G401 (cell line): ENCODE measurements at regions not wholly inside any gene's neighbourhood (a gene's known extent, or its start where the extent isn't known, plus 50 kb on each side); places are given as distances from the start of the nearest gene placed in this dataset.

Source experiments
- DNase-seq: peaks from one replicate; pipeline ENCODE4 v3.0.0-alpha.2; 2015; ENCODE audit warnings: low spot score
- in situ Hi-C: cut with HindIII; loops from 2 replicates; pipeline ENCODE4 v1.10.0; 2016; ENCODE audit warnings: low sequenced_read_pairs, mixed read lengths

DNA sequence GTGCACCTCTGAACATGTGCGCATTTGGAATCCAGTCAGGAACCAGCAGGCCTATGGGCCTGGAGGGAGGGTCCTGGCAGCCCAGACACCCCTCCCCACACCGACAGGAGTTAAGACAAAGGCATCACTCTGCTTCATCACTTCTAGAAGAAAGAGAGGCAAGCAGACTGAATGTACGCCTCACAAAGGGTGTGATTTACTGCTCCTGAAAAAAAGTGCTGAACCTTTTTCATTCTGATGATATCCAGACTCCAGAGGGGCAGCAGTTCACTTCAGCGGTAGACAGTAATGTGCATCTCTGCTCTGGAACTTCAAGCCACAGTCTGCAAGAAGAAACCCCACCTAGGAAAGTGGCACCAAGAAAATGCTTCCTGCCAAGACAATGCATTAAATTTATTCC, 88.2 kb upstream of the TMEM72 start:
- no peak for DNase-seq
- in situ Hi-C loops, result no loop called here

DNA sequence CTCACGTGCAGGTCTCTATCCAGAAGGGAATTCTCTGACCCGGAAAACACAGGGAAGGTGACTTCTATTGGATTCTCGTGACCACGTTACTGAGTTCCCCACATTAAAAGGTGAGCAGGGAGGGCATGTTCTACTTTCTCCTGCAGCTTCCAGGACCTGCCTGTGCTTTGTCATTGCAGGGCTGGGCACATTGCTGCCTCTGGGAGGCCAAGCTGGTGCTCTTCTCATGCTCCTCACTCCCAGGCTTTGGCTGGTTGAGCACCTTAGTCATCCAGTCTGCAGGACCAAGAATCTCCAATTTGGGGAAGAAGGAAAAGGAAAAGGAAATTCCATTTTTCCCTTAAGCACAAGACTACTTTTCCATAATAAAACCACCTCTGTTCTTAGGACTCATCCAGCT, 86.5 kb upstream of the TMEM72 start:
- no peak for DNase-seq
- in situ Hi-C loops, result no loop called here

DNA sequence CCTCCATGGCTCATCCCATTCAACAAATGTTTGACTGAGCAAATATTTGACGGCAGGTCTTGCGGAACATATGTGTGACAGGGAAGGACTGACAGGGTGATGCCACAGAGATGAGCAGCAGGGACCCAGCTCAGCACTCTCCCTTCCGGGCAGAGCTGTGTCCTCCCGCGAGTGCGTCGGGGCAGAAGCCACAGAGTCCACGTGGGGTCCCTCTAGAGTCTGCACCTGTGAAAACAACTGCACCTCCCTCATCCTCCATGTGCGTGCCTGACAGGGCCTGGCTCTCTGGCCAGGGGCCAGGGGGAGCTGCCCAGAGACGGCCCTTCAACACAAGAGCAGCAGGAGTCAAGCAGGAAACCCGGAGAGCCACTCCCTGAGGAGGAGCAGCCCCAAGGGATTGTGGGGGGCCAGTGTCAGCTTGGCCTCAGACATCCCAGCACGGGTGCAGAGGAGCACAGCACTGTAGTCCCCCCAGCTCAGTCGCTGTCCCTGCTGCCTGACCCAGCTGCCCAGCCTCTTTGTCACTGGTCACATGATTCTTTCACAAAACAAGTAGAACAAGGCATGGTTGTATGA, 83.6 kb upstream of the TMEM72 start:
- in situ Hi-C loops, result no loop called here
- no peak for DNase-seq

DNA sequence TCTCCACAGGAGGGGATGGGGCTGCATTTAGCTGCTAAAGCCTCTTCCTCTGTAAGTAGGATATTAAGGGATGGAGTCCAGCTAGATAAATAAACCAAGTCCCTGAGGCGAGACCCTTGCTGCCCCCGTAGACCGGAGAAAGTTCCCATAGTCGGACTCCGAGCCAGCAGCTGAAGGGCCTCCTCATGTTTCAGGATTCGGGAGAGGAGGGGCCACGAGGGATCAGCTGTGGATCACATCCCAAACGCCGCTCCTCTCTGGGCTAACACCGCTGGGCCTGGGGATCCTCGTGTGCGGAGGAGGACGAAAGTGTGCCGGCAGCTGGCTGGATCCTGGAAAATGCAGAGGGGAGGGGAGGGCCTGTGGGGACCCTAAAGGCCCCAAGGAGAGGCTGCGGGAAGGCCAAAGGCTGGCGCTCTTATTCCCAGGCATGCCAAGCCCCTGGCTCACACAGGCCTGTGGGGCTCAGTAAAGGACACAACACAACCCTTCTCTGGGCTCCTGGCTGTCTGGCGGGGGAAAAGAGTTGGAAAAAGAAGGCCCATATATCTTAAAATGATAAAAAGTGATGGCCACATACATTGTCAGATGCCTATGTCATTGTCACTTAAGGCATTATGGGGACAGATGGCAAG, 82.5 kb upstream of the TMEM72 start:
- no peak for DNase-seq
- in situ Hi-C loops, result no loop called here

DNA sequence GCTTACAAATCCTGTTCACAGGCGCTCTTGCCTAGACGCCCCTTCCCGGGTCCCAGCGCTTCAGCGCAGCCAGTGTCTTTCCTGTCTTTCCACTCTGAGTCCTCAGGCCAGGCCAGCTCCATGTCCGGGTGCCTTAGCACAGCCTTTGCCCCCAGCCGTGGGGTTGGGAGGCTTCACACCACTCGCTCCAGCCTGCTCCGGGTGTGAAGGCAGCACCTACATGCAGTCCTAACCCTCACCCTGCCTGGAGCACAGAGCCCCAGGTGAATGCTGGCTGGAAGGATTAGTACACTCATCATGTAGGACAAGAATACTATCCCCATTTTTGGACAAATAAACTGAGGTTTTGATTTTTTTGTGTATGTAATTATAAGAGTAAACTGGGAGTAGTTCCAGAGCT, 81.7 kb upstream of the TMEM72 start:
- in situ Hi-C loops, result no loop called here
- no peak for DNase-seq

DNA sequence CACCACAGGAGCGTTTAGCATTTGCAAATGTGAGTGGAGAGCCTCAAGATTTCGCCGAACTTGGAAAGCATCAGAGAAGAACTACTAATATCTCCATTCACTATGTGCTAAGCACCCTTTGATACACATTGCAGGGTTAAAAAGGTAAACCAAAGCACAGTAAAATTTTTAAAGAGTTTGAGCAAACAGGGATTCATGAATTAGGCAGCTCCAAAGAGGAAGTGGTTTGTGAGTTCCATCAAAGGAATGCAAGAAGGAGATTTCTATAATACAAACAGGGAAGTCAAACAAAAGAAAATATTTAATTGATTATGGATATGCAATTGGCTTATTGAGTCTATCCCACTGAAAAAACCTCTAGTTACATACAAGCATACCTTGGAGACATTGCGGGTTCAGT, 81.1 kb upstream of the TMEM72 start:
- no peak for DNase-seq
- in situ Hi-C loops, result no loop called here

DNA sequence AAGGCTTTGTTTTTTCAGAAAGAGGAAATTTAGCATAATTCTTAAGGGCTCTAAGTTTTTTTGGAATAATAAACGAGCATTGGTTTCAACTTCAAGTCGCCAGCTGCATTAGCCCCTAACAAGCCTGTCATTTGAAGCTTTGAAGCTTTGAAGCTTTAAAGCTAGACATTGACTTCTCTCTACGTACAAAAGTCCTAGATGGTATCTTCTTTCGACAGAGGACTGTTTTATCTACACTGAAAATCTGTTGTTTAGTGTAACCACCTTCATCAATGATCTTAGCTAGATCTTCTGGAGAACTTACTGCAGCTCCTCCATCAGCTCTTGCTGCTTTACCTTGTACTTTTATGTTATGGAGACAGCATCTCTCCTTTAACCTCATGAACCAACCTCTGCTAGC, 79.6 kb upstream of the TMEM72 start:
- in situ Hi-C loops, result no loop called here
- DNase-seq, result no peak

DNA sequence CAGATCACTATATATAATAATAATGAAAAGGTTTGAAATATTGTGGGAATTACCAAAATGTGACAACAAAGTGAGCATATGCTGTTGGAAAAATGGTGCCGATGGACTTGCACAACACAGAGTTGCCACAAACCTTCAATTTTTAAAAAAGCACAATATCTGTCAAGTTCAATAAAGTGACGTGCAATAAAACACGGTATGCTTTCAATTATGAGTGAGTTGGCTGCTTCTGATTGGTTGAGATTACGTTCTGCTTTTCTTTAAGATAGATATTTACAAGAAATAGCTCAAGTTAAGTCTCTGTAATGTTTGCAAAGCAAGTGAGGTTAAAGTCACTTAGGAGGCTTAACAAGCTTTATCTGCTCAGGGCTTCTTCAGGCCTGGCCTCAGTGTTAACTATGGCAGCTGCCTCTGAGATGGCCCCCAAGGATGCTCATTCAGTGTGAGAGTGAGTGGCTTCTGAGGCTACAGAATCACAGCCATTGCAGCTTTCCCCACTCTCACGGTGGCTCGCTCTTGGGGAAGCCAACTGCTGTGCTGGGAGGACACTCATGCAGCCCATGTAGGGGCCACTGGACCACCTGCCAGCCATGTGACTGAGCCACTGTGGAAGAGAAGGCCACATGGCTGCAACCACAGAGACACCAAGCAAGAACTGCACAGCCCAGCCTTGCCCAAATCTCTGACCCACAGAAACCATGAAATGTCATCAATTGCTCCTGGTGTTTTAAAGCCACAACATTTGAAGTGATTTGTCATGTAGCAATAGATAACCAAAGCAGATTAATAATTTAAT, 78.3 kb upstream of the TMEM72 start:
- DNase-seq, result no peak
- in situ Hi-C loops, result no loop called here

DNA sequence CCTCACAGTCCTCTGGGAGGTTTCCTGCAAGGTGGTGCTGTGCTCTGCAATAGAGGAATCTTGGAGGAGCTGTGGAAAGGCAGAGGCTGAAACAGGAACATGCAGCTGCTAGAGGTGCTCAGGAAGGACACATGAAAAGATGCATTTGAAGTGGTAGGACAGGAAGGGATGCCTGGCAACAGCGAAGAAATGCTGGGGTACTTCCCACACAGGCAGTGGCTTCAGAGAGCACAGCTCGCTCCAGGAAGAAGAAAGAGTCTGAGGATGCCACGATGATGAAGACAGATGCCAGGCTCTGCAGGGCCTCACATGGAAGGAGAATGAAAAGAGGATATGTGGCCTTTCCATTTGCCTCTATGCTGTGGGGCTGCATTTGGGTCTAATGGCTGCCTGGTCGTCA, 77.0 kb upstream of the TMEM72 start:
- in situ Hi-C loops, result no loop called here
- DNase-seq, result no peak

DNA sequence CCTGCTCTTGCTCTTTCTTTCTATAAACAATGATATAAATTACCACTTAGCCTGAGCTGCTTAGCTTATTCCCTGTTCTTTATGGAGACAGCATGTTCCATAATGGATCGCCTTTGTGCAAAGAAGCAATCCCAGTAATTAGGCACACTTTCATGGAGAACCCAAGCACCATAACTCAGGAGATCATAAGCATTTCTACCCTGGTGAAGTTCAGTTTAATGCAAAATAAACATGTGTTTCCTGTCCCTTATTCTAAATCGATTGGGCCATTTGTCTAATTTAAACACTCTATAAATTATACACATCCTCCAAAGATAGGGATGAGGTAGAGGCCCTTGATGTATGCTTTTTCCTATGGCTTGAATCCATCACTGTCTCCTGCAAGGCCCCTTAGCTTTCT, 75.8 kb upstream of the TMEM72 start:
- no peak for DNase-seq
- in situ Hi-C loops, result no loop called here

DNA sequence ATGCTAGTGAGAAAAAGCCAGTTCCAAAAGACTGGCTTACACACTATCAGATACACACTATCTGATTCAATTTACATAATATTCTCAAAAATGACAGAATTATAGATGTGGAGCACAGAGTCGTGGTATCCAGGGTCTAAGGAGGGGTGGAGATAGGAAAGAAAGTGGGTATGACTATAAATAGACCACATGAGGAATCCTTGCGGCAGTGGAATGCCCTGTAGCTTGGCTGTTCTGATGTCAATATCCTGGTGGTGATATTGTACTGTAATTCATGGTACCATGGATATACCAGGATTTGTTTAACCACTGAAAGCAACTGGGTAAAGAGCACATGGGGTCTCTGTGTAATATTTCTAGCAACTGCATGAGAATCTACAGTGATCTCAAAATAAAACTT, 67.7 kb upstream of the TMEM72 start:
- in situ Hi-C loops, result no loop called here
- DNase-seq, result no peak

DNA sequence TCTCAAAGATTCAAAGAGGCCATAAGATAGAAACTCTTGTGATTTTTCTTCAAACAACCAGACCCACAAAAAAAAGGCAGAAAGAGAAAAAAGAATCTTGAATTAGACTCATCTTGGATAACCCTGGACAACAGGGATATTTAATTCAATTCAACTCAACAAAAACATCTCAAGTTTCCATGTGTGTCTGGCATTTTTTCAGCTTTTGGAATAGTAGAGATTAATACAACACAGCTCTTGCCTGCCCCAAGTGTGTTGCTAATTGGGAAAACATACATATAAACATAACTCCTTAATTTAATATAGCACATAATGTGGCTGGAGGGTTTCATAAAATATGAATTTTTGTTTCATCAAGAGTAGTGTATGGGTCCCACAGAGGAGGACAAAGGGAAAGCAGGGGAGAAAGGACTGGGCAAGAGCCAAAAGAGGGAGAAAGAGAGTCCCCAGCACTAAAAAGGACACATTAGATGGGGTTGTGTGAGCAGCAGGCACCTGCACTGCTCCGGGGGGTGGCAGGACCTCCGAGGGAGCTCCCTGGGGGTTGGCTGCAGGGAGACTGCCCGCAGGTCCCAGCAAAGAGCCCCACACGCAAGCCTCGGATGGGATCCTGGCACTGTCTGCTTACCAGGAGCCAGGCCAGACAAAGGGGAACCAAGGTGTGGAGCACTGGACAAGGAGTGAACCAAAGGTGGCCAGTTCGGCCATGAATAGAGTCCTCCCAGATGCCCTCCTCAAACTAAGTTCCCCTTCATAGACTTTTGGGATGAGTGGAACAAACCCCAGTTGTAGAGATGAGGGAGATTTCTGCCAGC, 65.6 kb upstream of the TMEM72 start:
- in situ Hi-C loops, result no loop called here
- DNase-seq, result no peak

DNA sequence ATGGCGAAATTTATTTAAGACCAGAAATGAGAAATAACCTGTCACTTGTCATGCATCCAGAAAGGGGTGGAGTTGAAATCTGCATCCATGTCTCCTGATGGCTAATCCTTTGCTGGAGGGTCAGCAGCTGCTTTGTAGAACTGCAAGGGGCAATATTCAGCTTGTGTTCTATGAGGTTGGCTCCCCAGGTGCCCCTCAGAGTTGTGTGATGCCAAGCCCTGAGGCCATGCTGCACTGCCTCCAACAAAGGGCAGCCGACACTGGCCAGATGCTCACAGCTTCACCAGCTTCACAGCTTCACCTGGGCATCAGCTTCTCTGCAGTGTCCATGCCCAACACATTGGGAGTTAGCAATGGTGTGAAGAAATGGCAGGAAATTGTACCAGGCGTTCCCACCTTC, 64.0 kb upstream of the TMEM72 start:
- in situ Hi-C loops, result no loop called here

DNA sequence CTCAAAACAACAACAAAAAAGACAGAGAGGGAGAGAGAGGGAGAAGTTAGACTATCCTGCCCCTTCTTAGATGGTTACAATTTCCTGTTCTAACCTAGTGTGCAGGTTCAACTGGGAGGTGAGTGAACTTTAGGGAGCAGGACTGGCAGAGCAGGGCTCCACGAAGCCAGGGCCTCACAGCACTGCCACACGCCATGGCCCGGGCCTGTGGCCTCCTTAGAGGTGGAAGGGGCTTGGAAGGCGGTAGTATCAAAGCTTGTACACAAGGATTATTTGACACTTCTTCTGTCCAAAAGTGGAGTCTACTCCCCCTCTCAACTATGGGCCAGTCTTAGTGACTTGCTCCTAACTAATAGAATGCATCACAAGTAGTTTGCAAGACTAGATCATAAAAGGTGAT, 62.9 kb upstream of the TMEM72 start:
- DNase-seq, result no peak
- in situ Hi-C loops, result no loop called here

More for the DNA sequence above, 64.0 kb upstream of the TMEM72 start:
- DNase-seq, result no peak

DNA sequence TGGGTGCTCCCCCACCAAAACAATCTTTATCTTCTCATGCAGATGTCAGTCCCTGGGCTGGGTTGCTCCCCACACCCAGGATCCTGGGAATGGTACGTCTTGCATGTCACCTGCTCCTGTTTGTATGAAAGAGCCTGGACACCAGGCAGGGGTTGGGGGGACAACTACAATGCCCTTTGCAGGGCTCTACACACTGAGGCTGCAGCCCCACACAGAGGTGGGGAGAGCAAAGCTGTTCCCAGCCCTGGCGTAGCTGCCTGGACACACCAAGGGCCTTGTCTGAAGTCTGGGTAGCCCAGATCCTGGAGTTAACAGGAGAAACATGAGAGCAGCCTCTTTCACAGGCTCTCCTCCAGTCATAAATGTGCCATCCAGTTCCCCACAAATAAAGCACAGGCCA, 61.2 kb upstream of the TMEM72 start:
- no peak for DNase-seq
- in situ Hi-C loops, result no loop called here

DNA sequence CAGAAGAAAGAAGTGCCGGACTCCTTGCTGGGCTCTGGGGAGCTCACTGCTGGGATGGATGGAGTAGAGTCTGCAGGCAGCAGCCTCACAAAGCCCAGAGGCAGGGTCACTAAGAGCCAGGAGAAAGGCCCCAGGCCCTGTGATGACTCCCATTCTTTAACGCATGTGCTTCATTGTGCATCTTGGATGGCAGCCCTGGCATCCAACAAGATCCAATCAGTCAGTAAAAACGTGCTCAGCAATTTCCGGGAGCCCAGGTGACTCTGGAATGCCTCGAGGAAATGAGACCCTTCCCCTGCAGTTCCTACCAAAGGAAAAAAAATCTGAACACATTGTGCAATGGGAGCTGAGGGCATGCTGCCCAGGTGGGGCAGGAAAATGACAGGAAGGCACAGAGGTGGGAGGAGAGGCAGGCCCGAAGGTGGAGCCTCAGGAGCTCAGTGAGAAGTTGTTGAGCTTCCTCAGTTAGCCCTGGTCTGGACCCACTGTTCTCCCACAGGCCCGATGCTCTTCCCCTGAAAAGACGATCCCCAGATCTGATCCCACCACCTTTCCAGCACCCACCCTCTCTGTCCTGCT, 60.7 kb upstream of the TMEM72 start:
- no peak for DNase-seq
- in situ Hi-C loops, result no loop called here

DNA sequence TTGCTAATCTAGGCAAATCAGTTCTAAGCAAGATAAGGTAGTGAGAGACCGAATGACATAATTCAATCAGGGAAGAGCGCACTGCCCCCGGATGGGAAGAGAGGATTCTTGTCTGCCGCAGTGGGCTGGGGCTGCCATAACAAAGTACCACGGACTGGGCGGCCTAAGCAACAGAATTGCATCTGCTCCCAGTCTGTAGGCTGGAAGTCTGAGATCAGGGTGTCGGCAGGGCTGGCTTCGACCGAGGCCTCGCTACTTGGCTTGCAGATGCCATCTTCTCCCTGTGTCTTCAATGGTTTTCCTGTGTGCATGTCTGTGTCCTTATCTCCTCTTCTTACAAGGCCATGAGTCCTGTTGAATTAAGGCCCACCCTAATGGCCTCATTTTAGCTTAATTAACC, 59.7 kb upstream of the TMEM72 start:
- in situ Hi-C loops, result no loop called here
- no peak for DNase-seq

DNA sequence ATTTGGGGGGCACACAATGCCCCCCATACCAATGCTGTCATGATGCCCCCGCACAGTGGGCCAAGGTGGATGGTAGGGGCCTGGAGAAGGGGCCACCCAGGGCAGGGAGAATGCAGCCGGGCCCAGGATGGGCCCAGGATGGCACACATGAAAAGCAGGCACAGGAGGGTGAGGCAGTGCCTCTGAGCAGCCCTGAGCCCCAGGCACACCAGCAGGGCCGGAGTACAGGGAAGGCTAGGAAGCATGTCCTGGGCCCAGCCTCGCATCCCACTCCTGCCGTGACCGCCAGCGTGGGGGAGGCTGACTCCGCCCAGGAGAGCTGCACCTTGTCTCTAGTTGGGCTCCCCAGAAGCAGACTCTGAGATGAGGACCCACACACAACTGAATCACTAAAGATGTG, 59.3 kb upstream of the TMEM72 start:
- in situ Hi-C loops, result no loop called here
- no peak for DNase-seq

DNA sequence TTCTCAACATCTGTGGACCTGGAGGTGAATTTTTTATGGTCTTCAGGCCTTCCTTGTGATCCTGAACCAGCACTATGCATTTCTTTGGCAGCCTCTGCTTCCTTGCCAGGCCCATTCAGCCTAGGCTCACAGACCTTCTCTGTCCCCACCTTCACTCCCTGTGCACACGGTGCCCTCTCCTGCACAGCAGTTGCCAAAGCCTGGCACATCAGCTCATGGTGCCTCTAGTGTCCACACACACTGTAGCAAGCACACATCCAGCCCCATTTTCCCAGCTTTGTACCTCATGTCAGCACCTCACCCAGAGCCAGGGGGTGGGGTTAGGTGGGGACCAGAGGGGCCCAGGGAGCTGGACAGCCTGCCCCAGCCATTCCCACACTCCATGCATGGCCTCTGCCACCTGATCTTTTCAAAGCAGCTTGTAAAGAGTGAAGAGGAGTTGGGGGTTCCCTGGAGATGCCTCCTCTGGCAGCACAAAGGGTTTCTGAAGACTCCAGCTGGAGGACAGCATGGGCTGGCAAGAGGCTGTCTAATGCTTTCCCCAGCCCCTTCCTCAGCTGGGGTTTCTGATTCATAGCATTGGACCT, 57.9 kb upstream of the TMEM72 start:
- in situ Hi-C loops, result no loop called here
- DNase-seq, result no peak
